ENCODE measurements at regions not wholly inside any gene's neighbourhood (a gene's known extent, or its start where the extent isn't known, plus 50 kb on each side); places are given as distances from the start of the nearest gene placed in this dataset.

- H3K27me3 ChIP-seq = no peaks in the 10 kb centered on the region
- no peak overlapping the region for H3K4me3 ChIP-seq
- H3K4me1 ChIP-seq = no peaks in the 10 kb centered on the region
- H3K36me3 ChIP-seq = no peaks in the 10 kb centered on the region
- DNase-seq (ENCODE audit: low spot score in 2 of 2) = no peak
- intact Hi-C loops (cut with DNase I) = no loop called here
- TF ChIP-seq CTCF (IDR thresholded peaks at IDR 0.05) = no peak
- H3K9me3 ChIP-seq = no peaks in the 10 kb centered on the region
- no peak overlapping the region for H3K27ac ChIP-seq
These were observed 109.9 kb downstream of the YIPF5 start for GRCh38 chr5:144060598-144060997.

GRCh38 chr5:144065786-144066185, 104.7 kb downstream of the YIPF5 start:
- Histone ChIP-seq H3K36me3 (no peaks in the 10 kb centered on the region), H3K27ac (no peak overlapping the region), H3K27me3 (no peaks in the 10 kb centered on the region), H3K9me3 (no peaks in the 10 kb centered on the region), H3K4me3 (no peak overlapping the region), H3K4me1 (no peaks in the 10 kb centered on the region)
- intact Hi-C loops (cut with DNase I) = no loop called here
- no peak for TF ChIP-seq CTCF (IDR thresholded peaks at IDR 0.05)
- no peak for DNase-seq (ENCODE audit: low spot score in 2 of 2)

GRCh38 chr5:144072518-144072927, 97.9 kb downstream of the YIPF5 start:
- H3K4me3 ChIP-seq = no peak overlapping the region
- intact Hi-C loops (cut with DNase I) = no loop called here
- H3K27me3 ChIP-seq = no peaks in the 10 kb centered on the region
- DNase-seq (ENCODE audit: low spot score in 2 of 2) = no peak
- no peaks in the 10 kb centered on the region for H3K36me3 ChIP-seq
- TF ChIP-seq CTCF (IDR thresholded peaks at IDR 0.05) = no peak
- no peak overlapping the region for H3K27ac ChIP-seq
- no peaks in the 10 kb centered on the region for H3K4me1 ChIP-seq
- H3K9me3 ChIP-seq = no peaks in the 10 kb centered on the region

GRCh38 chr5:144076521-144077083, 93.9 kb downstream of the YIPF5 start:
- DNase-seq (ENCODE audit: low spot score in 2 of 2) = no peak

GRCh38 chr5:144083185-144083584, 87.3 kb downstream of the YIPF5 start:
- H3K27me3 ChIP-seq = no peaks in the 10 kb centered on the region
- no peaks in the 10 kb centered on the region for H3K4me1 ChIP-seq
- H3K36me3 ChIP-seq = no peaks in the 10 kb centered on the region
- H3K4me3 ChIP-seq = no peak overlapping the region
- H3K27ac ChIP-seq = no peak overlapping the region
- DNase-seq (ENCODE audit: low spot score in 2 of 2) = no peak
- peaks cover 0 to 5% of the 10 kb centered on the region in 2 donors for H3K9me3 ChIP-seq
- no peak for TF ChIP-seq CTCF (IDR thresholded peaks at IDR 0.05)
- intact Hi-C loops (cut with DNase I) = no loop called here

More at GRCh38 chr5:144076521-144077083, 93.9 kb downstream of the YIPF5 start:
- TF ChIP-seq CTCF (IDR thresholded peaks at IDR 0.05) = no peak
- intact Hi-C loops (cut with DNase I) = no loop called here
- Histone ChIP-seq H3K36me3 (no peaks in the 10 kb centered on the region), H3K9me3 (peaks cover 0 to 2% of the 10 kb centered on the region in 2 donors), H3K27ac (no peak overlapping the region), H3K4me3 (no peak overlapping the region), H3K27me3 (no peaks in the 10 kb centered on the region), H3K4me1 (no peaks in the 10 kb centered on the region)

- peaks cover 0 to 5% of the 10 kb centered on the region in 2 donors for H3K9me3 ChIP-seq
- no peak for TF ChIP-seq CTCF (IDR thresholded peaks at IDR 0.05)
- intact Hi-C loops (cut with DNase I) = no loop called here
- H3K4me3 ChIP-seq = no peak overlapping the region
- no peaks in the 10 kb centered on the region for H3K4me1 ChIP-seq
- no peak for DNase-seq (ENCODE audit: low spot score in 2 of 2)
- H3K27me3 ChIP-seq = no peaks in the 10 kb centered on the region
- no peaks in the 10 kb centered on the region for H3K36me3 ChIP-seq
- no peak overlapping the region for H3K27ac ChIP-seq
These were observed 85.5 kb downstream of the YIPF5 start for GRCh38 chr5:144084971-144085370.
